HFFc6 (cell line): ENCODE measurements at regions not wholly inside any gene's neighbourhood (a gene's known extent, or its start where the extent isn't known, plus 50 kb on each side); places are given as distances from the start of the nearest gene placed in this dataset.
"Not testable (repeated sequence)": the region's sequence is repeated elsewhere in the genome, so short reads cannot be mapped to it uniquely, and the experiment has no call there.

Source experiments
- DNase-seq: peaks from one replicate; pipeline ENCODE4 v3.0.0-alpha.2; 2018
- H3K27ac Mint-ChIP-seq: 2 replicates; pipeline ENCODE4 v1.8.0; 2020; ENCODE audit warnings: mild to moderate bottlenecking, mixed read lengths
- H3K27me3 Mint-ChIP-seq: 2 replicates; pipeline ENCODE4 v1.8.0; 2021; ENCODE audit warnings: mild to moderate bottlenecking, moderate library complexity, mixed read lengths; ENCODE audit not compliant: insufficient read depth
- H3K36me3 Mint-ChIP-seq: 2 replicates; pipeline ENCODE4 v1.8.0; 2021; ENCODE audit warnings: low read depth, mixed read lengths
- H3K4me1 Mint-ChIP-seq: 2 replicates; pipeline ENCODE4 v1.8.0; 2020; ENCODE audit warnings: low read depth, mixed read lengths
- H3K4me3 Mint-ChIP-seq: 2 replicates; pipeline ENCODE4 v1.8.0; 2020; ENCODE audit warnings: mild to moderate bottlenecking, moderate library complexity, mixed read lengths
- H3K9me3 Mint-ChIP-seq: 2 replicates; pipeline ENCODE4 v1.8.0; 2020; ENCODE audit warnings: mild to moderate bottlenecking, mixed read lengths
- CTCF ChIP-seq: fragments of 200-600 bp; sonication (generic); IDR thresholded peaks from 2 replicates; pipeline ENCODE4 v1.5.0; 2021; ENCODE audit warnings: antibody characterized with exemption, mild to moderate bottlenecking

- Mint-ChIP-seq H3K9me3 (no peaks in the 10 kb centered on the region), H3K4me1 (peaks cover 32% of the 10 kb centered on the region), H3K4me3 (no peak overlapping the region), H3K27ac (no peak overlapping the region), H3K36me3 (no peaks in the 10 kb centered on the region), H3K27me3 (peaks cover 12% of the 10 kb centered on the region)
- no peak for TF ChIP-seq CTCF
- DNase-seq = peak; percentile 28
These were observed 97.6 kb upstream of the ITGB1 start for GRCh38 chr10:33055625-33056024.

GRCh38 chr10:33052915-33053810 is 95.1 kb upstream of the ITGB1 start:
- Mint-ChIP-seq H3K9me3 (no peaks in the 10 kb centered on the region), H3K4me3 (no peak overlapping the region), H3K4me1 (peaks cover 32% of the 10 kb centered on the region), H3K36me3 (no peaks in the 10 kb centered on the region), H3K27ac (no peak overlapping the region), H3K27me3 (peaks cover 8% of the 10 kb centered on the region)
- no peak for DNase-seq
- TF ChIP-seq CTCF = no peak

GRCh38 chr10:33052263-33052875 is 94.3 kb upstream of the ITGB1 start:
- no peaks in the 10 kb centered on the region for H3K9me3 Mint-ChIP-seq
- no peak overlapping the region for H3K4me3 Mint-ChIP-seq
- H3K27me3 Mint-ChIP-seq = peaks cover 8% of the 10 kb centered on the region
- peaks cover 32% of the 10 kb centered on the region for H3K4me1 Mint-ChIP-seq
- H3K27ac Mint-ChIP-seq = no peak overlapping the region
- no peaks in the 10 kb centered on the region for H3K36me3 Mint-ChIP-seq
- DNase-seq = no peak
- TF ChIP-seq CTCF = no peak

GRCh38 chr10:33049963-33050920 is 92.2 kb upstream of the ITGB1 start:
- H3K4me1 Mint-ChIP-seq = peaks cover 15% of the 10 kb centered on the region
- H3K27ac Mint-ChIP-seq, DNase-seq, H3K27me3 Mint-ChIP-seq, H3K4me3 Mint-ChIP-seq, H3K36me3 Mint-ChIP-seq, H3K9me3 Mint-ChIP-seq: not testable (repeated sequence)

- Mint-ChIP-seq H3K9me3 (no peaks in the 10 kb centered on the region), H3K27me3 (peaks cover 3% of the 10 kb centered on the region), H3K36me3 (no peaks in the 10 kb centered on the region), H3K4me1 (peaks cover 9% of the 10 kb centered on the region; the same call in 1 of the 2 replicates), H3K4me3 (no peak overlapping the region), H3K27ac (no peak overlapping the region)
- no peak for DNase-seq
- TF ChIP-seq CTCF = no peak
These were observed 90.2 kb upstream of the ITGB1 start for GRCh38 chr10:33048223-33048622.
